ENCODE measurements at regions not wholly inside any gene's neighbourhood (a gene's known extent, or its start where the extent isn't known, plus 50 kb on each side); places are given as distances from the start of the nearest gene placed in this dataset.

GRCh38 chr5:90111364-90112032, 298.1 kb downstream of the CETN3 start:
- CTCF ChIA-PET: interaction anchor here (0.8 to 1.3 kb wide), 4 partner anchors 17 to 1387 kb away, joined by 3 to 4 read pairs (median 3); no protein-coding TSS in a partner anchor
- H3K4me1 ChIP-seq (ENCODE audit: control insufficient read depth, extremely low read depth, insufficient read depth, low read length): peaks cover 4% of the 10 kb centered on the region
- H3K27me3 ChIP-seq (ENCODE audit: control insufficient read depth in 2 of 2, insufficient read depth in 2 of 2, low read length in 2 of 2): no peaks in the 10 kb centered on the region
- no peak overlapping the region for H3K9ac ChIP-seq (replicated peaks; ENCODE audit: extremely low read depth, insufficient read depth, low read length)
- no peaks in the 10 kb centered on the region for H4K20me1 ChIP-seq (replicated peaks; ENCODE audit: control insufficient read depth, extremely low read depth, insufficient read depth, low read length)
- peak overlapping the region; percentile 66 for H2AFZ ChIP-seq (ENCODE audit: low read depth, low read length)
- peak overlapping the region in 1 of 3 experiments; percentile 14 for H3K4me3 ChIP-seq (replicated peaks in 1 of 3; ENCODE audit: insufficient read depth in 1 of 3, low read depth in 1 of 3, low read length in 3 of 3)
- no TSS peak for BruUV-seq (replicated peaks)
- no peaks in the 10 kb centered on the region for H3K9me3 ChIP-seq (replicated peaks; ENCODE audit: control insufficient read depth, insufficient read depth, low read length)
- FAIRE-seq (no peak), DNase-seq (ENCODE audit: low read depth, low spot score) (peak; percentile 59)
- peak overlapping the region; percentile 69 for H3K4me2 ChIP-seq (ENCODE audit: insufficient read depth, low read length)
- no peaks in the 10 kb centered on the region for H3K9me1 ChIP-seq (replicated peaks; ENCODE audit: control insufficient read depth, extremely low read depth, insufficient read depth, low read length)
- POLR2A ChIA-PET: no interaction called here
- H3K27ac ChIP-seq (ENCODE audit: insufficient read depth, low read depth, low read length): no peak overlapping the region
- dilution Hi-C loops (cut with MboI; ENCODE audit: extremely low pct_ligation_motif_present, low sequenced_read_pairs): no loop called here
- TF ChIP-seq MYC (IDR thresholded peaks at IDR 0.05; ENCODE audit: low read depth, low read length) (no peak), POLR2AphosphoS5 (IDR thresholded peaks at IDR 0.05; ENCODE audit: insufficient read depth, low read depth, low read length) (no peak), JUN (IDR thresholded peaks at IDR 0.05; ENCODE audit: borderline replicate concordance, insufficient read depth, insufficient read length, low read depth) (no peak), EZH2 (IDR thresholded peaks at IDR 0.05; ENCODE audit: borderline replicate concordance, low read depth, low read length, severe bottlenecking) (no peak), POLR2A (IDR thresholded peaks at IDR 0.05; ENCODE audit: low read depth, low read length) (no peak), FOS (IDR thresholded peaks at IDR 0.05; ENCODE audit: borderline replicate concordance, insufficient read depth, low read length) (no peak), GATA2 (IDR thresholded peaks at IDR 0.05; ENCODE audit: insufficient read depth, insufficient read length, low read depth, low read length) (no peak)
- TF ChIP-seq, protein P1, sequence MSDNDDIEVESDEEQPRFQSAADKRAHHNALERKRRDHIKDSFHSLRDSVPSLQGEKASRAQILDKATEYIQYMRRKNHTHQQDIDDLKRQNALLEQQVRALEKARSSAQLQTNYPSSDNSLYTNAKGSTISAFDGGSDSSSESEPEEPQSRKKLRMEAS (IDR thresholded peaks at IDR 0.05; ENCODE audit: insufficient read depth, insufficient read length): no peak
- TF ChIP-seq, protein P2, sequence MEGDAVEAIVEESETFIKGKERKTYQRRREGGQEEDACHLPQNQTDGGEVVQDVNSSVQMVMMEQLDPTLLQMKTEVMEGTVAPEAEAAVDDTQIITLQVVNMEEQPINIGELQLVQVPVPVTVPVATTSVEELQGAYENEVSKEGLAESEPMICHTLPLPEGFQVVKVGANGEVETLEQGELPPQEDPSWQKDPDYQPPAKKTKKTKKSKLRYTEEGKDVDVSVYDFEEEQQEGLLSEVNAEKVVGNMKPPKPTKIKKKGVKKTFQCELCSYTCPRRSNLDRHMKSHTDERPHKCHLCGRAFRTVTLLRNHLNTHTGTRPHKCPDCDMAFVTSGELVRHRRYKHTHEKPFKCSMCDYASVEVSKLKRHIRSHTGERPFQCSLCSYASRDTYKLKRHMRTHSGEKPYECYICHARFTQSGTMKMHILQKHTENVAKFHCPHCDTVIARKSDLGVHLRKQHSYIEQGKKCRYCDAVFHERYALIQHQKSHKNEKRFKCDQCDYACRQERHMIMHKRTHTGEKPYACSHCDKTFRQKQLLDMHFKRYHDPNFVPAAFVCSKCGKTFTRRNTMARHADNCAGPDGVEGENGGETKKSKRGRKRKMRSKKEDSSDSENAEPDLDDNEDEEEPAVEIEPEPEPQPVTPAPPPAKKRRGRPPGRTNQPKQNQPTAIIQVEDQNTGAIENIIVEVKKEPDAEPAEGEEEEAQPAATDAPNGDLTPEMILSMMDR (IDR thresholded peaks at IDR 0.05; ENCODE audit: extremely low read depth in 1 of 2, insufficient read depth in 1 of 2, low read depth in 1 of 2, low read length in 2 of 2): no peak
- intact Hi-C loops (cut with micrococcal nuclease): no loop called here
- H3K79me2 ChIP-seq (ENCODE audit: control insufficient read depth, insufficient read depth, low read length): no peaks in the 10 kb centered on the region
- H3K36me3 ChIP-seq (ENCODE audit: control insufficient read depth in 2 of 2, extremely low read depth in 1 of 2, insufficient read depth in 2 of 2, low read length in 2 of 2): no peaks in the 10 kb centered on the region

Measured in endothelial cell of umbilical vein (primary cell).